HepG2 (cell line): ENCODE measurements at regions not wholly inside any gene's neighbourhood (a gene's known extent, or its start where the extent isn't known, plus 50 kb on each side); places are given as distances from the start of the nearest gene placed in this dataset.

Source experiments
- CBX2 ChIP-seq, 2 experiments: fragments of 200-600 bp in 1 of 2; sonication (generic); formaldehyde crosslinking in 1 of 2; IDR thresholded peaks; 2 replicates each; pipeline versions ENCODE4 v1.7.0 to v1.8.1; 2018 to 2022; ENCODE audit warnings: low read depth in 2 of 2, low read length in 1 of 2, mild to moderate bottlenecking in 1 of 2, missing genetic modification reagents in 1 of 2
- CEBPB ChIP-seq: IDR thresholded peaks from 2 replicates; pipeline ENCODE4 v1.6.1; 2011; ENCODE audit warnings: low read depth, low read length, improper control_type of control experiment, borderline replicate concordance
- CTCF ChIP-seq: sonication (generic); formaldehyde crosslinking; IDR thresholded peaks from 2 replicates; pipeline ENCODE4 v1.5.0; 2020; ENCODE audit warnings: mild to moderate bottlenecking, missing genetic modification reagents, moderate library complexity
- HNRNPLL ChIP-seq: fragments of 200-400 bp; formaldehyde crosslinking; IDR thresholded peaks from 2 replicates; pipeline ENCODE4 v1.6.1; 2017; ENCODE audit warnings: mild to moderate bottlenecking, low read depth, low read length; ENCODE audit not compliant: poor library complexity, severe bottlenecking
- NFRKB ChIP-seq: fragments of 450-650 bp; IDR thresholded peaks from 2 replicates; pipeline ENCODE4 v1.6.1; 2017
- TARDBP ChIP-seq: sonication (generic); formaldehyde crosslinking; IDR thresholded peaks from 2 replicates; pipeline ENCODE4 v1.8.0; 2022; ENCODE audit warnings: mild to moderate bottlenecking, missing genetic modification reagents
- YY1 ChIP-seq: IDR thresholded peaks from 2 replicates; pipeline ENCODE4 v1.6.1; 2011; ENCODE audit warnings: low read length, low read depth, moderate library complexity, mild to moderate bottlenecking; ENCODE audit not compliant: insufficient read depth, insufficient replicate concordance
- ZNF530 ChIP-seq: sonication (generic); formaldehyde crosslinking; IDR thresholded peaks from 2 replicates; pipeline ENCODE4 v1.5.0; 2020; ENCODE audit warnings: low read depth, mild to moderate bottlenecking, missing genetic modification reagents
- ZNF589 ChIP-seq: sonication (generic); formaldehyde crosslinking; conservative IDR thresholded peaks from 2 replicates; pipeline ENCODE4 v1.8.0; 2022; ENCODE audit warnings: mild to moderate bottlenecking, moderate library complexity, missing genetic modification reagents
- ZZZ3 ChIP-seq: sonication (generic); formaldehyde crosslinking; IDR thresholded peaks from 2 replicates; pipeline ENCODE4 v1.4.0; 2020; ENCODE audit warnings: missing genetic modification reagents, mild to moderate bottlenecking, borderline replicate concordance

GRCh38 chr10:52409195-52409594, 95.1 kb downstream of the DKK1 start:
- TF ChIP-seq ZZZ3 (CRISPR knock-in tag): no peak
- no peak for TF ChIP-seq CEBPB
- no peak for TF ChIP-seq CTCF (CRISPR knock-in tag)
- TF ChIP-seq YY1: no peak
- no peak for TF ChIP-seq HNRNPLL
- TF ChIP-seq ZNF589 (CRISPR knock-in tag): no peak
- TF ChIP-seq CBX2 (IDR thresholded peaks at IDR 0.05; ENCODE audit: low read depth, low read length): no peak
- TF ChIP-seq CBX2 (CRISPR knock-in tag; IDR thresholded peaks at IDR 0.05; ENCODE audit: low read depth): no peak
- no peak for TF ChIP-seq NFRKB
- no peak for TF ChIP-seq ZNF530 (CRISPR knock-in tag)
- no peak for TF ChIP-seq TARDBP
